ENCODE measurements at regions not wholly inside any gene's neighbourhood (a gene's known extent, or its start where the extent isn't known, plus 50 kb on each side); places are given as distances from the start of the nearest gene placed in this dataset.

- no peak overlapping the region for H3K9ac ChIP-seq
Observed at GRCh38 chrX:9180623-9181022, 146.7 kb upstream of the FAM9B start.

GRCh38 chrX:9182041-9182440, 148.1 kb upstream of the FAM9B start:
- no peak overlapping the region for H3K4me2 ChIP-seq (ENCODE audit: low read length)

More at GRCh38 chrX:9180623-9181022, 146.7 kb upstream of the FAM9B start:
- no peak for TF ChIP-seq CTCF (IDR thresholded peaks at IDR 0.05)
- Histone ChIP-seq H3K4me1 (no peaks in the 10 kb centered on the region), H3K36me3 (ENCODE audit: control insufficient read depth, insufficient read depth, low read length) (no peaks in the 10 kb centered on the region), H3K9me3 (ENCODE audit: control insufficient read depth, low read length) (no peaks in the 10 kb centered on the region), H3K4me3 (ENCODE audit: low read depth, low read length) (no peak overlapping the region), H2AFZ (no peak overlapping the region), H3K27ac (no peak overlapping the region), H3K27me3 (ENCODE audit: control insufficient read depth, insufficient read depth, low read length) (no peaks in the 10 kb centered on the region), H3K4me2 (ENCODE audit: low read length) (no peak overlapping the region), H3K79me2 (no peaks in the 10 kb centered on the region)

DNA sequence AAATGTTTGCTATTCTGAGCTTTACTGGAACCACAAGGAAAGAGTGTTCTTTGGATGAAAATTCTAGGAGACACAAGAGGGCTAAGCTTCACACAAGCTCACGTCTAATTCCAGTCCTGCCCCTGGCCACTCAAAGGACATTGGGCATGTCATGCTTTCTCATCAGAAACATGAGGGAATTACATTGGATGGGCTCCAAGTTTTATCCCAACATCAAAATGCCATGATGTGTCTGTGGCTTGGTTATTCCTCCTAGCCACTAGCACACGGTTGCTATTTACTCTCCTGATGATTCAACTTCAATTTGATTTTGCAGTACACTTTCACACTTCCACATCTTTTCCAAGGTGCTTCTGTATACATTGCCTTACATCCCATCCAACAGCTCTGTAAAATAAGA, 149.6 kb upstream of the FAM9B start:
- Histone ChIP-seq H3K4me3 (ENCODE audit: low read depth, low read length) (no peak overlapping the region), H3K4me1 (no peaks in the 10 kb centered on the region), H3K36me3 (ENCODE audit: control insufficient read depth, insufficient read depth, low read length) (no peaks in the 10 kb centered on the region), H3K27ac (no peak overlapping the region), H3K27me3 (ENCODE audit: control insufficient read depth, insufficient read depth, low read length) (no peaks in the 10 kb centered on the region), H3K9ac (no peak overlapping the region), H3K9me3 (ENCODE audit: control insufficient read depth, low read length) (no peaks in the 10 kb centered on the region), H3K4me2 (ENCODE audit: low read length) (no peak overlapping the region), H2AFZ (no peak overlapping the region), H3K79me2 (no peaks in the 10 kb centered on the region)
- TF ChIP-seq CTCF (IDR thresholded peaks at IDR 0.05), result no peak

More at GRCh38 chrX:9182041-9182440, 148.1 kb upstream of the FAM9B start:
- Histone ChIP-seq H2AFZ (no peak overlapping the region), H3K9me3 (ENCODE audit: control insufficient read depth, low read length) (no peaks in the 10 kb centered on the region), H3K79me2 (no peaks in the 10 kb centered on the region), H3K9ac (no peak overlapping the region), H3K36me3 (ENCODE audit: control insufficient read depth, insufficient read depth, low read length) (no peaks in the 10 kb centered on the region), H3K27me3 (ENCODE audit: control insufficient read depth, insufficient read depth, low read length) (no peaks in the 10 kb centered on the region), H3K27ac (no peak overlapping the region), H3K4me3 (ENCODE audit: low read depth, low read length) (no peak overlapping the region), H3K4me1 (no peaks in the 10 kb centered on the region)
- no peak for TF ChIP-seq CTCF (IDR thresholded peaks at IDR 0.05)

DNA sequence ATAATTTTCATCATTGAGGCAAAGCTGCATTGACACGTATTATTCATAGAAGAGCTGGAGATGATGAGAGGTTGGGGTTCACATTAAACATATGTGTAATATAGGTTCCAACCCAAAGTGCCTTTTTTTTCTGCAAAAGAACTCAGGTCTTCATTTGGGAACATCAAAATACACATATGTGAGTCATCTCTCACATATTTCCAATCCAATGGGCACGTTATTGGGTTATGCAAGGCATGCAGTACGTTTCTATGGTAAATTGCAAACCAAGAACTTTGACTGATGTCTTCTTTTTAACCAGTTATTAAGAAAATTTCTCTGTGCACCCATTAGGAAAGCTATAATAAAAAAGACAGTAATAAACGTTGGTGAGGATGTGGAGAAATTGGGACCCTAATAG, 150.3 kb upstream of the FAM9B start:
- Histone ChIP-seq H3K4me2 (ENCODE audit: low read length) (no peak overlapping the region), H3K9me3 (ENCODE audit: control insufficient read depth, low read length) (no peaks in the 10 kb centered on the region), H3K27ac (no peak overlapping the region), H3K9ac (no peak overlapping the region), H3K36me3 (ENCODE audit: control insufficient read depth, insufficient read depth, low read length) (no peaks in the 10 kb centered on the region), H3K79me2 (no peaks in the 10 kb centered on the region), H3K4me1 (no peaks in the 10 kb centered on the region), H2AFZ (no peak overlapping the region), H3K4me3 (ENCODE audit: low read depth, low read length) (no peak overlapping the region), H3K27me3 (ENCODE audit: control insufficient read depth, insufficient read depth, low read length) (no peaks in the 10 kb centered on the region)
- TF ChIP-seq CTCF (IDR thresholded peaks at IDR 0.05), result no peak

DNA sequence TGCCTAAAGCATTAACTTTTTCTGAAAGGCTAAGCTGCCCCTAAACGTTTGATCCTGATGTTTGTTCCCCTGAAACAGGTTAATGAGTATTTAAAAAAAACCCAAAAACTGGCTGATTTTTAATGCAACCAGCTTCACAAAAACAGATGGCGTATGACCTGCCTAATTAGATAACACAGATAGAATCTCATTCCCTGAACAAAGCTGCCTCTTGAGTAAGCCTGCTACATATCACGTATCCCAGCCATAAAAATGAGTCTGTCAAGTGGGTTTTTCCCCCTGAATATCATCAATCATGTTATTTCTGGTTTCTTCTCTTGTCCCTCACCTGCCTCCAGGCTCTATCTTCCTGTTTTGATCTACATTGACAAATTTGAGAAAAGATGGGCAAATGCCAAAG, 154.2 kb upstream of the FAM9B start:
- no peak for TF ChIP-seq CTCF (IDR thresholded peaks at IDR 0.05)
- H3K36me3 ChIP-seq (ENCODE audit: control insufficient read depth, insufficient read depth, low read length), result no peaks in the 10 kb centered on the region
- H3K9me3 ChIP-seq (ENCODE audit: control insufficient read depth, low read length), result no peaks in the 10 kb centered on the region
- H3K4me1 ChIP-seq, result no peaks in the 10 kb centered on the region
- H2AFZ ChIP-seq, result no peak overlapping the region
- no peak overlapping the region for H3K4me2 ChIP-seq (ENCODE audit: low read length)
- H3K9ac ChIP-seq, result no peak overlapping the region
- H3K79me2 ChIP-seq, result no peaks in the 10 kb centered on the region
- H3K4me3 ChIP-seq (ENCODE audit: low read depth, low read length), result no peak overlapping the region
- no peak overlapping the region for H3K27ac ChIP-seq
- H3K27me3 ChIP-seq (ENCODE audit: control insufficient read depth, insufficient read depth, low read length), result no peaks in the 10 kb centered on the region

All from parathyroid adenoma (tissue), 2 donors.